ENCODE measurements at regions not wholly inside any gene's neighbourhood (a gene's known extent, or its start where the extent isn't known, plus 50 kb on each side); places are given as distances from the start of the nearest gene placed in this dataset.

GRCh38 chr6:11851387-11851786, 72.8 kb upstream of the ADTRP start:
- TF ChIP-seq POLR2A (IDR thresholded peaks at IDR 0.05; ENCODE audit: low read depth, low read length): no peak
- no peak for TF ChIP-seq POLR2AphosphoS5 (IDR thresholded peaks at IDR 0.05; ENCODE audit: low read depth, low read length)

All from GM12891 (cell line).